HG02798 (cell line): ENCODE measurements at regions not wholly inside any gene's neighbourhood (a gene's known extent, or its start where the extent isn't known, plus 50 kb on each side); places are given as distances from the start of the nearest gene placed in this dataset.
"Not testable (repeated sequence)": the region's sequence is repeated elsewhere in the genome, so short reads cannot be mapped to it uniquely, and the experiment has no call there.

Experiments
- ATAC-seq: cut with Tn5 transposase; IDR thresholded peaks from one replicate; pipeline ENCODE4 v1.9.1; 2021; ENCODE audit warnings: mild to moderate bottlenecking; ENCODE audit not compliant: unreplicated experiment, poor library complexity

DNA sequence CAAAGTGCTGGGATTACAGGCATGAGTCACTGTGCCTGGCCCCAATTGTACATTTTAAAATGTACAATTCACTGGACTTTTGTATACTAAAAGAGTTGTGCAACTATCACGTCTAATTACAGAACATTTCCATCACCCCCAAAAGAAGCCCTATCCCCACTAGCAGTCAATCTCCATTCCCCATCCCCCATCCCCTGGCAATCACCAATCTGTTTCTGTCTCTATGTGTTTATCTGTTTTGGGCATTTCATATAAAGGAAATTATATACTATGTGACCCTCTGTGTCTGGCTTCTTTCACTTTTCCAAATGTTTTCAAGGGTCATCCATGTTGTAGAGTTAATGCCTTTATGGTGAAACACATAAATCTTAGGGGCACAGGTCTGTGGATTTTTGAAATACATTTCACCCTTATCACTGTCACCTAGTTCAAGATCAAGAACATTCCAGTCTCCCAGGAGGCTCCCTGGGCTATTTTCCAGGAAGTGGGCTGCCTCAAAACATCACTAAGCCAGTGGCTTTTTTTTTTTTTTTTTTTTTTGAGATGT, 129.2 kb downstream of the CRLF3 start:
- not testable (repeated sequence) for ATAC-seq

DNA sequence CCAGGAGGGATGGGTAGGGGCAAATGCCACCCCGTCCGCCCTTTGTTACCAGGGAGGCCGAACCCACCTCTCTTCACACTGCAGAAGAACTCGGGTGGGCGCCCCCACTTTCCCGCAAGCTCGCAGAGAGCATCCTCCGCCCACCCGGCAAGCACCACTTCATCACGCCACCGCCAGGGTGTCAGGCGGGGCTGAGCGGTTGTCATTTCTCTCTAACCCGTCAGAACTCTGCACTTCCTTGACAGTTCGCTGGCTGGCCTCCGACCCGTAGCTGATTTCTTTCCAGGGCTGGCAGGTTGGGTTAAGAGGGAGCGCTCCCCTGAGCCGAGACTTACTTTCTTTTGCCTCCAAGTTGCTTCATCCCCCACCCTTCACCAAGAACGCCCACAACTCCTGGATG, 130.7 kb downstream of the CRLF3 start:
- not testable (repeated sequence) for ATAC-seq

DNA sequence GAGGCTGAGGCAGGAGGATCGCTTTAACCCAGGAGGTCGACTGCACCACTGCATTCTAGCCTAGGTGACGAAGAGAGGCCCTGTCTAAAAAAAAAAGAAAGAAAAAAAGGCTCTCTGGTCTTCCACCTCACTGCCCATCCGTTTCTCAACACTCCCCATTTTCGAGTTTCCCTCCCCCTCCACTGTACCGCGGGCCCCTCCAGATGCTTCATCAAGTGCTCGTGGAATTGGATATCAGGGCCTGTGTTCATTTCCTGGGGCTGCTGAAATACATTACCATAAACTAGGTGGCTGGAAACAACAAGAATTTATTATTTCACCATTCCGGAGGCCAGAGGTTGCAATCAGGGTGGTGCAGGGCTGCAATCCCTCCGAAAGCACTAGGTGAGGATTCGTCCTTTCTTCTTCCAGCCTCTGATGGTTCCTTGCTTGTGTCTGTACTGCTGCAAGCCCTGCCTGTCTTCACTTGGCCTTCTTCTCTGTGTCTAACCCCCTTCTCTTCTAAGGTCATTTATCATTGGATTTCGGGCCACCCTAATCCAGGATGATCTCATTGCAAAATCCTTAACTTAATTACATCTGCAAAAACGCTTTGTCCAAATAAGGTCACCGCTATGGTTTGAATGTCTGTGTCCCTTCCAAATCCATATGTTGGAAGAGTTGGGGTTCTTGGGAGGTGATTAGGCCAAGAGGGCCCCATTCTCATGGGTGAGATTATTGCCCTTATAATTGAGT, 135.1 kb downstream of the CRLF3 start:
- ATAC-seq, result not testable (repeated sequence)

DNA sequence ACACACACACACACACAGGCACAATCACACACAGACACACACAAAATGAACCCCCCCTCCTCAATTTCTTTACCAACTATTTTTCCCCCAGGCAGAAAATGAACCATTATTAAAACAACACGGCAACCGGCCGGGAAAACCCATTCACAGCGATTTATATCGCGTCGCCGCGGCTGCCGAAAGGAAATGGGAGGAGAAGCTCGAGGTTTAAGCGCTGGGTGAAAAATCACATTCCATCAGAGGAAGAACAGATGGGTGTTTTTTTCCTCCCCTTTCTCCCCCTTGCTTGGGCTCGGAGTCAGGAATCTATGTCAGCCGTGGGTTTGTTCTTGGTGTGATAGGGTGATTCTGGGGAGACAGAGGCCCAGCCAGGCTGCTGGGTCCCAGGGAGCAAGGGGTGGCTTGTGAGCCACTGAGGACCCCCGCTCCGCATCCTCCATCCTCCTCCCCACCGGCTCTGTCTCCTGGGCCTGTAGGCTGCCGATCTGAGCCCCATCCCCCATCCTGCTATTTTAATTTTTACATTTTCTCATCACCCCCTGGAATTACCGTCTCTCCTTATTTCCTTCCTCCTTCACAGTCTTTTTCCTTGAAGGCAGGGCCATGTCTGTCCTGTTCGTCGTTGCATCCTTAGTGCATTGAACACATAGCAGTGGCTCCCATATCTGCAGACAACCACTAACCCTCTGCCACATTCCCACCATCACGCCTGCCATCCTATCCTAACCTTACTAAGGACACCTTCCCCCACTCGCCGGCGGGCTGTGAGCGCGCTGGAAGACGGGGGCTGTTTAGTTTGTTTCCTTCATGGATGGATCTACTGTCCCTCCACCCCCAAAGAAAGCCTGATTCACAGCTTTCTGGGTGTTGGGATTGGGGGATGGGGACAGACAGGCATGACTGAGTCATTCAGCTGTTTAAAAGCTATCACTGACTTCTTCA, 137.7 kb downstream of the CRLF3 start:
- not testable (repeated sequence) for ATAC-seq

DNA sequence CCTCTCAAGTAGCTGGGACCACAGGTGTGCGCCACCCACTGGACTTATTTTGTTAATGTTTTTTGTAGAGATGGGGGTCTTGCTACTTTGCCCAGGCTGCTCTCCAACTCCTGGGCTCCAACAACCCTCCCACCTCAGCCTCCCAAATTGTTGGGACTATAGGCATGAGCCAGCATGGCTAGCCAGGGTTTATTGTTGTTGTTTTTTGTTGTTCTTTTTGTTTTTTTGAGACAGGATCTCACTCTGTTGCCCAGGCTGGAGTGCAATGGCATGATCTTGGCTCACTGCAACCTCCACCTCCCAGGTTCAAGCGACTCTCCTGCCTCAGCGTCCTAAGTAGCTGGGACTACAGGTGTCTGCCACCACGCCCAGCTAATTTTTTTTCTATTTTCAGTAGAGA, 142.2 kb downstream of the CRLF3 start:
- ATAC-seq, result not testable (repeated sequence)

DNA sequence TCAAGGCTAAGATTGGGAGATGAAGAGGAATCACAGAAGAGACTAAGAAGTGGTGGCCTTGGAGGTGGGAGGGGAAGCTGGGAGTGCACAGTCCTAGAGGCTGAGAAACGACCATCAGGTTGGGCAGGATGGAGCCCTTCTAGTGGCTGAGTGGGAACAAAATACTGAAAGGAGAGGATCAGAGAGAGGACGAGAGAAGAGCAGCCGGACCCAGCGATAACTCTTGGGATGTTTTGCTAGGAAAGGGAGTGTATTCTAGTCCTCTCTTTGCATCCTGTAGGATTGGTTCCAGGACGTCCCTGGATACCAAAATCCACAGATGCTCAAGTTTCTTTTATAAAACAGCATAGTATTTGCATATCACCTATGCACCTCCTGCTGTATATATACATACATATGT, 143.8 kb downstream of the CRLF3 start:
- not testable (repeated sequence) for ATAC-seq

DNA sequence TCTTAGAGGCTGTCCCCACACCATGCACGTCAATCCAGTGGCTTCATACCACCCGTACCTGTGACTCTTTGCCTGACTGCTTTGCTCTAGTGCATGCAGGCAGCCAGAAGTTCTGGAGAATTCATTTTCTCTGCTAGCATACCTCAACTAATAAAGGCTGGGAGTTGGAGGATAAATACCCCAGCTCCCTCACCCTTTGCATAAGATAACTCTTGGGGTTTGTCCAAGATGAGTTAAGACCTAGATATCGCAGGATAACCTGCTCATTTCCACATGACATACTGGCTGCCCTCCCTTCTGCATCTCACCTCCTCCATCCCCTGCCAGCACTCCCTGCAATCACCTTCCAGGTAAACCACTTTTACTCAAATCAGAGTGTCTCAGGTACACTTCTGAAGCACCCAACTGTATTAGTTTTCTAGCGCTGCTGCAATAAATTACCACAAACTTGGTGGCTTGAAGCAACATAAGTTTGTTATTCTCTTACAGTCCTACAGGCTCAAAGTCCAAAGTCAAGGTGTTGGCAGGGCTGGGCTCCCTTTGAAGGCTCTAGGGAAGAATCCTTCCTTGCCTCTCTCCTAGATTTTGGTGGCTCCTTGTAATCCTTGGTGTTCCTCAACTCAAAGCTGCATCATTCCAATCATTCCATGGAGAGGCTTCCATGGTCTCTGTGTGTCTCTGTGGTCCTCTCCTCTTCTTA, 146.8 kb downstream of the CRLF3 start:
- no peak for ATAC-seq

DNA sequence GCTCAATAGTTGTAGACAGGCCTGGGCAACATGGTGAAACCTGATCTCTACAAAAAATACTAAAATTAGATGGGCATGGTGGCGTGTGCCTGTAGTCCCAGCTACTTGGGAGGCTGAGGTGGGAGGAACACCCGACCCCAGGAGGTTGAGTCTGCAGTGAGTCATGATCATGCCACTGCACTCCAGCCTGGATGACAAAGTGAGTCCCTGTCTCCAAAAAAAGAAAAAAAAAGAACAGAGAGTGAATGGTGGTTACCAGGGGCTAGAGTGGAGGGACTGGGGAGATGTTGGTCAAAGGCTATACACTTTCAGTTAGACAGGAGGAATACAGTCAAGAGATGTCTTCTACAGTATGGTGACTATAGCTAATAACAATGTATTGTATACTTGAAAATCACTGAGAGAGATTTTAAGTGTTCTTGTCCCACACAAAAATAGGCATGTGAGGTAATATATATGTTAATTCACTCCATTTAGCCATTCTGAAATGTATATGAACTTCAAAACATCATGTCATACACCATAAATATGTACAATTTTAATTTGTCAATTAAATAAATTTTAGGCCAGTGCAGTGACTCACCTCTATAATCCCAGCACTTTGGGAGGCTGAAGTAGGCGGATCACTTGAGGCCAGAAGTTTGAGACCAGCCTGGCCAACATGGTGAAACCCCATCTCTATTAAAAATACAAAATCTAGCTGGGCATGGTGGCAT, 148.6 kb downstream of the CRLF3 start:
- not testable (repeated sequence) for ATAC-seq

DNA sequence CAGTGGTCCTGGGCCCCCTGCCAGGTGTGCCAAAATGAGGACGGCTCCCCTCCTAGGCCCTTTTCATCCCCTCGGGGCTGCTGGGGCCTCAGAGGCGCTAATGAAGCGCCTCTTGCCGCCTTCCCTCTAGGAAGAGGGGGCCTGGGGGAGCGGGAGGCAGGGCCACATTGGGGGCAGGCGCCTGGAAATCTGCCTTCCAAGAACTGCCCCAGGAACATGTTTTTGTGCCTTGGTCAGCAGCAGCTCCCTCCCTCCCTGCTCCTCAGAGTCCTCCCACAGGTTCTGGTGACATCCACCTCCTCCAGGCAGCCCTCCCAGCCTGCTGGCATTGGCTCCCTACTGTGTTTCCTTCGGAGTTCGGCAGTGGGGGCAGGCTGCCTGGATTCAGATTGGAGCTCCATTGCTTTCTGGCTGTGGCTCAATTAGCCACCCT, 155.3 kb downstream of the CRLF3 start:
- ATAC-seq, result not testable (repeated sequence)

DNA sequence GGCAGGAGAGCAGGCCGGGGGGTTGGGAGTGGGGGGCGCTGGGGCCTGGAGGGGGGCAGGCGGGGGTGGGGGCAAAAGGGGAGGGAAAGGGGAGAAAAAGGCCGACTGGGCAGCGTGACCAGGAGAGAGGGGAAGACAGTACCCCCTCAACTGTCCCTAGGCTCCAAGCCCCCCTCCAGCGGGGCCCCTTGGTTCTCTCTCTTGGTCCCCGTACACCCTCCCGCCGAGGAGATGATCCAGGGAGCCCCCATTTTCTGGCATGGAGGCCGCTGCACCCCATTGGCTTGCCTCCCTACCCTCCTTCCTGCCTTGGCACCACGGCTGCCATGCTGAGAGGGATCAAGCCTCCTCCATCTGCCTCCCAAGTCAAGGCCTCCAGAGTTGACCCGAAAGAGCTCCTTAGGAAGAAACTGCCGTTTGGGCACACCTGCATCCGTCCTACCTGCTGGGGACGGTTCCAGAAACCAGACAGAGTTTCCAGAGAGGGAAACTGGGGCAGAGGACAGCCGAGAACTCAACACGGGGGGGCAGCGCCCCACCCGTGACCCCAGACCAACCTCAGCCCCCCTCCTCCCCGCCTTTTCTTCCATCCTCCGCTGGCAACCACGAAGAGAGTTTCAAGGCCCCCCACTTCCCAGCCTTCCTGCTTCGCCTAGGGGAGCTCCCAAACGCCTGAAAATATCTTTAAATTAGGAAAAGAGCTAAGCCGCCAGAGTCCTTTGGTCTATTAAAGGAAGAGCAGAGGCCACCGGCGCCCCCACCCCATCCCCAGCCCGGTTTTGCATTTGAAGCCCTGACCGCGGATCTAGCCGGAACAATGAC, 155.9 kb downstream of the CRLF3 start:
- not testable (repeated sequence) for ATAC-seq

DNA sequence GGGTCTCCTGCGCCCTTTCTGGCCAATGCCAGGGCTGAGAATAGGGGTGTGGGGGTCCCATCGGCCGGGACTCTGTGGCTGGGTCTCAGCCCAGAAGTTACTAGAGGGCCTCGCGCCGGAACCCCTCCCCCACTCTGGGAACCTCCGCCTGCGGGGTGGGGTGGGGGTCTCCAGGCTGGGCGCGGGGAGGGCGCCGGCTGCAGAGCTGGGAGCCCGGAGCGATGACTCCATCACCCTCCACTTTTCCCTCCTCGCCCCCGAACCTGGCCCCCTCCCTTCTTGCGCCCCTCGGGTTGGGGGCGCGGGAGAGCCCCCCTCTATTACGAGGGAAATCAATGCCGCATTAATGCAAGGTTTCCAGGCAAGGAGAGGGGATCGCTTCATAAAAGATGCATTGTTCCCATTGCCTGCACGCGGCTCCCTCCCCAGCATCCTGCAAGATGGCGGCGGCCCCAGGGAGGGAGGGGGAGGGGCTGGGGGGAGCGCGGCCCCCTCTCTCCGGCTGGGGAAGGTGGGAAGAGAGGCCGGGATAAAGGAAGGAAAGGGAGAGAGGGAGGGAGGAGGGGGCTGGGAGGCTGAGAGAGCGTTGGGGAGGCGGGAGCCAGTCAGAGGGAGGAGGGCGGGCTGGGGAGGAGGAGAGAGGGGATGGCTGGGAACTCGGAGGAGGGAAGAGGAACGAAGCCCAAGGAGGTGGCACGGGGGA, 156.7 kb downstream of the CRLF3 start:
- not testable (repeated sequence) for ATAC-seq

DNA sequence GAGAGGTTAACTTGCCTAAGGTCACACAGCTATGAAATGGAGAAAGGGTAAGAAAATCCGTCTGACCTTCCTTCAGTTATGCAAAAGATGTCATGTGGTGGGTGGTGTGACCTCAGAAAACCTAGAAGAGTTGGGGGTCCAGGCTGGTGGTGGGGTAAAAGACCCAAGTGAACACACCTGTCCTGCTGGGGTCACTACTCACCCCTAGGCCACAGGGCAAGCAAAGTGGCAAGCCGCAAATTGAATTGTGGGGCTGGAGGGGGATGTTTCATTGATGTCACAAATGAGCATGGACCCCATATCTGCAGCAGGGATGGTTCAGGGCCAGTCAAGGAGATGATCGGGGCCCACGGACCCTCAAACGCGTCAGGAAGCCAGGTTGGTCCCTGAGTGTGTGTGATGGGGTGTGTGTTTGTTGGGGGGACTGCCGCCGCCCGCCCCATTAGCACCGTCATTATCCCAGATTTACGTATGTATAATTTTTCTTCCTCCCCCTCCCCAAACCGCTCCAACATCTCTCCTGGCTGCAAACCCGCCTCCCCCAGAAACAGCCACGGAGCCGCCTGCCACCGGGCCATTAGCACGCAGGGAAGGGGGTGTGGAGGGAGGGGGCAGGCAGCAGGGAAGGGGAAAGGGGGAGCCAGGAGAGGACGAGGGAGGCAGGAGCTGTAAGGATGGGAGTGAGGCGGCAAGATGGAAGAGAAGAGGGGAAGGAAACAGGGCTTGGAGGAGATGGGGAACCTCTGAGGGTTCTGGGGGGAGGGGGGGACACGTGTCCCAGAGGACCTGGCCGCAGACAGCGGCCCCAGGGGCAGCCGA, 157.4 kb downstream of the CRLF3 start:
- not testable (repeated sequence) for ATAC-seq

DNA sequence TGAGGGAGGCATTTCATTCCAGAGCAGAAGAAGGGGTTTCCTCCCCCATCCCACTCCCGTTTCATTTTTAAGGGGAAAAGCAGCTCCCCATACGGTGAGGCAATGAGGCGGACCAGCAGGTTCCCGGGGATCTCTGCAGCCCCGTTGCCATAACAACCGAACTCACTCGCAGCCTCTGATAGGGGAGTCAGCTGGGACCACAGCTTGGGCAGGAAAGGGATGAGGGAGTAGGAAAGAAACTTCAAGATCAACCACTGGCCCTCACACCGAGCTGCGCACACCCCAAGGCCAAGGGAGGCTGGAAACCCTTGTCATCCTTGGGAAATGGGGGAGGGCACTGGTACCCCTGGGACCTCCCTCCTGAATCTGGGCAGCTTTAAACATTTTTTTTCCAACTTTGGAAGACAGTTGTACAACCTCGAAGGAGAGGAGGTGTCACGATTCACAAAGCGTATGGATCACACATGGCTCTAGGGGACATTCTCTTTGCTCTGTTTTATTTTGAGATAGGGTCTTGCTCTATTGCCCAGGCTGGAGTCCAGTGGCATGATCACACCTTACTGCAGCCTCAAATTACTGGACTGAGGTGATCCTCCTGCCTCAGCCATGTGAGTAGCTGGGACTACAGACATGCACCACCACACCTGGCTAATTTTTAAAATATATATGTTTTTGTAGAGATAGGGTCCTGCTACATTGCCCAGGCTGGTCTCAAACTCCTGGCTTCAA, 160.6 kb downstream of the CRLF3 start:
- not testable (repeated sequence) for ATAC-seq

DNA sequence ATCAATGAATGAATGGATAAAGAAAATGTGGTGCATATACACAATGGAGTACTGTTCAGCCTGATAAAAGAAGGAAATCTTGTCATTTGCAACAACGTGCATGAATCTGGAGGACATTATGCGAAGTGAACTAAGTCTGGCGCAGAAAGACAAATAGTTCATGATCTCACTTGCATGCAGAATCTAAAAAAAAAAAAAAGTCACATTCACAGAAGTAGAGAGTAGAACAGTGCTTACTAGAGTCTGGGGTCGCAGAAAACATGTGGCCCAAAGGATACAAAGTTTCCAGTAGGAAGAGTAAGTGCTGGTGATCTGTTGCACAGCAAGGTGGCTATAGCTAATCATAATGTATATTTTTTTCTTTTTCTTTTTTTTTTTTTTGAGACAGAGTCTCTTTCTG, 167.3 kb downstream of the CRLF3 start:
- ATAC-seq, result not testable (repeated sequence)

DNA sequence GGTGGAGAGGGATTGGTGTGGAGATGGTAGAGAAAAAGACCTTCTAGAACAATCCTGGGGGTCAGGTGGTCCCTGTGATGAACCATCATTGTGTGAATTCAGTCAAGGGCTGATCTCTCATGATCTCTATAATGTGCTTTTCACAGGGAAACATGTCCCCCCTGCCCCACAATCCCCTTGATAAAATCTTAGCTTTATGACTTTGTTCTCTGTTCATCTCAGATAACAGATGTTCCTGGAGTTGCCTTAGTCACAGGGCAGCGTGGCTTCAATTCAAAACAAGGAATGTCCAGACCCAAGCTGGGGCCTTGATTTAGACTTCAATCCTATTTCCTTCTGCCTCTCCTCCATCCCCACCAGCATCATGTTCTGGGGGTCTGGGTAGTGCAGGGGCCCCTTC, 171.5 kb downstream of the CRLF3 start:
- not testable (repeated sequence) for ATAC-seq

DNA sequence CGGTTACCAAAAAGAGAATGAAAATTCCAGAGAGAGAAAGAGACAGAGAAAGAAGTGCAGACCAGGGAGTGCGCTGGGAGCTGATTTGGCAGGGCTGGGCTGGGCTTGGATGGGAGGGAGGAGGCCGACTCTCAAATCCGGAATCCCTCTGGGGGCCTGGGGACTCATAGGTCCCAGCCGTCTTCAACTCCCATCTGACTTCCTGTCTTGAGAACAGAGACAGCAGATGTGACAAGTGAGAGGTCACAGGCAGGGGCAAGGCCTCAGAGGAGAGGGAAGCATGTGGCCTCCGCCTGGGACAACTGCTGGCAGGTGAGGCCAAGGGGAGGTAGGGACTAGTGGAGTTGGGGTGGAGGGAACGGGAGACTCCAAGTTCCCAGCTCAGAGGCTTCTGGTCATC, 172.9 kb downstream of the GOSR1 start:
- ATAC-seq, result not testable (repeated sequence)
